NB4 (cell line): ENCODE measurements at regions not wholly inside any gene's neighbourhood (a gene's known extent, or its start where the extent isn't known, plus 50 kb on each side); places are given as distances from the start of the nearest gene placed in this dataset.

Experiments used
- DNase-seq: peaks from one replicate; pipeline ENCODE4 v3.0.0; 2010; ENCODE audit warnings: low read depth
- H3K4me3 ChIP-seq: one replicate; pipeline ENCODE4 v1.5.1; 2011; ENCODE audit warnings: mild to moderate bottlenecking, low read depth, low read length, moderate library complexity
- CTCF ChIP-seq: IDR thresholded peaks from one replicate; pipeline ENCODE4 v1.5.1; 2012; ENCODE audit warnings: low read depth, low read length
- MAX ChIP-seq: IDR thresholded peaks from 2 replicates; pipeline ENCODE4 v1.6.1; 2011; ENCODE audit warnings: low read depth, low read length
- MYC ChIP-seq: IDR thresholded peaks from 2 replicates; pipeline ENCODE4 v1.6.1; 2011; ENCODE audit warnings: low read depth, low read length
- POLR2A ChIP-seq: IDR thresholded peaks from 2 replicates; pipeline ENCODE4 v1.6.1; 2011; ENCODE audit warnings: mild to moderate bottlenecking; ENCODE audit not compliant: insufficient read length; ENCODE audit errors: extremely low read depth

- H3K4me3 ChIP-seq = no peak overlapping the region
- TF ChIP-seq CTCF (no peak), MAX (no peak), POLR2A (no peak), MYC (no peak)
Observed at GRCh38 chr15:68499620-68500312, 67.8 kb upstream of the ITGA11 start.

GRCh38 chr15:68500363-68501258 lies 68.6 kb upstream of the ITGA11 start:
- TF ChIP-seq MYC = no peak
- no peak for TF ChIP-seq CTCF
- no peak for TF ChIP-seq POLR2A
- no peak for TF ChIP-seq MAX
- no peak for DNase-seq
- H3K4me3 ChIP-seq = no peak overlapping the region

More at GRCh38 chr15:68499620-68500312, 67.8 kb upstream of the ITGA11 start:
- DNase-seq = no peak

- no peak for DNase-seq
- H3K4me3 ChIP-seq = no peak overlapping the region
- no peak for TF ChIP-seq MYC
- TF ChIP-seq MAX = no peak
- no peak for TF ChIP-seq POLR2A
- TF ChIP-seq CTCF = no peak
Observed at GRCh38 chr15:68501259-68501591, 69.3 kb upstream of the ITGA11 start.

GRCh38 chr15:68501616-68502015 lies 69.7 kb upstream of the ITGA11 start:
- H3K4me3 ChIP-seq = no peak overlapping the region
- no peak for DNase-seq

More at GRCh38 chr15:68501616-68502015, 69.7 kb upstream of the ITGA11 start:
- no peak for TF ChIP-seq MAX
- TF ChIP-seq MYC = no peak
- TF ChIP-seq CTCF = no peak
- TF ChIP-seq POLR2A = no peak
